PC-9 (cell line): ENCODE measurements at regions not wholly inside any gene's neighbourhood (a gene's known extent, or its start where the extent isn't known, plus 50 kb on each side); places are given as distances from the start of the nearest gene placed in this dataset.

Experiments used
- BruUV-seq: library from RNA; stranded (reverse); fragments of 400-500 nt; replicated peaks from 2 replicates; lab custom pipeline; 2021; lab: Mats Ljungman, UMichigan
- CTCF ChIA-PET: fragments of 300-600 bp; sonication (Branson Sonifier 250); formaldehyde crosslinking; loops from one replicate; lab custom pipeline; 2022; ENCODE audit warnings: antibody characterized with exemption; lab: Charles Lee
- POLR2A ChIA-PET: fragments of 300-600 bp; sonication (Branson Sonifier 250); formaldehyde crosslinking; loops from one replicate; lab custom pipeline; 2022; ENCODE audit warnings: antibody characterized with exemption; ENCODE audit not compliant: unreplicated experiment; lab: Charles Lee
- DNase-seq, 2 experiments: peaks; one replicate each; pipeline versions ENCODE4 v3.0.0 to v3.0.0-alpha.2; 2015 to 2022; ENCODE audit warnings: mixed read lengths in 1 of 2
- H2AFZ ChIP-seq: fragments of 200-600 bp; sonication (generic); 2 replicates; pipeline ENCODE4 v1.8.1; 2017; ENCODE audit warnings: antibody characterized with exemption
- H3F3A ChIP-seq: fragments of 200-600 bp; sonication (generic); 2 replicates; pipeline ENCODE4 v1.8.1; 2017; ENCODE audit warnings: antibody characterized with exemption, mild to moderate bottlenecking, low read depth; ENCODE audit not compliant: insufficient read depth
- H3K27ac ChIP-seq: fragments of 200-600 bp; sonication (generic); 2 replicates; pipeline ENCODE4 v1.6.1; 2016; ENCODE audit warnings: mixed run types
- H3K27me3 ChIP-seq: fragments of 200-600 bp; sonication (generic); 2 replicates; pipeline ENCODE4 v1.6.1; 2016; ENCODE audit warnings: low read depth, mixed run types; ENCODE audit not compliant: insufficient read depth
- H3K36me3 ChIP-seq: fragments of 200-600 bp; sonication (generic); 2 replicates; pipeline ENCODE4 v1.6.1; 2016; ENCODE audit warnings: low read depth, mixed run types
- H3K4me1 ChIP-seq: fragments of 200-600 bp; sonication (generic); replicated peaks from 2 replicates; pipeline ENCODE4 v1.6.1; 2016; ENCODE audit warnings: mixed run types; ENCODE audit not compliant: insufficient read depth
- H3K4me2 ChIP-seq: fragments of 200-600 bp; sonication (generic); 2 replicates; pipeline ENCODE4 v1.6.1; 2017; ENCODE audit warnings: mixed run types
- H3K4me3 ChIP-seq: fragments of 200-600 bp; sonication (generic); 2 replicates; pipeline ENCODE4 v1.6.1; 2016; ENCODE audit warnings: mixed run types
- H3K79me2 ChIP-seq: fragments of 200-600 bp; sonication (generic); 2 replicates; pipeline ENCODE4 v1.6.1; 2017; ENCODE audit warnings: low read depth, mixed run types
- H3K9me2 ChIP-seq: fragments of 200-600 bp; sonication (generic); 2 replicates; pipeline ENCODE4 v1.8.1; 2017; ENCODE audit warnings: mild to moderate bottlenecking; ENCODE audit not compliant: insufficient read depth
- H3K9me3 ChIP-seq: fragments of 200-600 bp; sonication (generic); 2 replicates; pipeline ENCODE4 v1.8.1; 2016; ENCODE audit warnings: low read depth; ENCODE audit not compliant: insufficient read depth
- H4K20me1 ChIP-seq: fragments of 200-600 bp; sonication (generic); 2 replicates; pipeline ENCODE4 v1.8.1; 2017; ENCODE audit not compliant: insufficient read depth
- CTCF ChIP-seq: fragments of 200-600 bp; sonication (generic); conservative IDR thresholded peaks from 2 replicates; pipeline ENCODE4 v1.6.1; 2017; ENCODE audit warnings: mixed run types, antibody characterized with exemption, mild to moderate bottlenecking, moderate library complexity
- EZH2 ChIP-seq: fragments of 200-600 bp; sonication (generic); IDR thresholded peaks from 2 replicates; pipeline ENCODE4 v1.8.0; 2017; ENCODE audit warnings: antibody characterized with exemption, low read depth
- intact Hi-C: fragments of 100-400 bp; cut with micrococcal nuclease; formaldehyde crosslinking; loops from one replicate; pipeline ENCODE4 v1.10.0; 2022; ENCODE audit not compliant: unreplicated experiment

- no peaks in the 10 kb centered on the region for H3K27me3 ChIP-seq
- no peak overlapping the region for H2AFZ ChIP-seq
- no peak overlapping the region for H3K27ac ChIP-seq
- no peaks in the 10 kb centered on the region for H3F3A ChIP-seq
- intact Hi-C loops: loop anchor here (10.0 kb wide), 1 partner anchor 1124 kb away; no protein-coding TSS in a partner anchor
- TF ChIP-seq EZH2 (no peak), CTCF (no peak)
- 0 out of 2 replicates have a peak, but pooled peaks cover 6% of the 10 kb centered on the region for H3K36me3 ChIP-seq
- H3K4me1 ChIP-seq: no peaks in the 10 kb centered on the region
- H3K79me2 ChIP-seq: no peaks in the 10 kb centered on the region
- CTCF ChIA-PET: no interaction called here
- no peaks in the 10 kb centered on the region for H3K9me2 ChIP-seq
- H3K4me3 ChIP-seq: no peak overlapping the region
- no peaks in the 10 kb centered on the region for H3K9me3 ChIP-seq
- DNase-seq: no peak
- H3K4me2 ChIP-seq: no peak overlapping the region
- no TSS peak for BruUV-seq
- 0 out of 2 replicates have a peak, but pooled peaks cover 5% of the 10 kb centered on the region for H4K20me1 ChIP-seq
- POLR2A ChIA-PET: no interaction called here
Measured at GRCh38 chr6:144580771-144581170, 295.6 kb downstream of the UTRN start.

GRCh38 chr6:144581812-144582537, 296.8 kb downstream of the UTRN start:
- H3K9me3 ChIP-seq: no peaks in the 10 kb centered on the region
- no peak overlapping the region for H3K27ac ChIP-seq
- H4K20me1 ChIP-seq: 0 out of 2 replicates have a peak, but pooled peaks cover 2% of the 10 kb centered on the region
- peak; percentile 48 for TF ChIP-seq CTCF
- TF ChIP-seq EZH2: no peak
- no peaks in the 10 kb centered on the region for H3K9me2 ChIP-seq
- H2AFZ ChIP-seq: no peak overlapping the region
- no peaks in the 10 kb centered on the region for H3F3A ChIP-seq
- H3K36me3 ChIP-seq: 0 out of 2 replicates have a peak, but pooled peaks cover 5% of the 10 kb centered on the region
- H3K4me2 ChIP-seq: no peak overlapping the region
- H3K4me3 ChIP-seq: no peak overlapping the region
- ChIA-PET CTCF (no interaction called here), POLR2A (no interaction called here)
- H3K79me2 ChIP-seq: no peaks in the 10 kb centered on the region
- BruUV-seq: no TSS peak
- H3K27me3 ChIP-seq: no peaks in the 10 kb centered on the region
- H3K4me1 ChIP-seq: no peaks in the 10 kb centered on the region
- intact Hi-C loops: loop anchor here (10.0 kb wide), 1 partner anchor 1123 kb away; no protein-coding TSS in a partner anchor
- DNase-seq: no peak

GRCh38 chr6:144582939-144583613, 297.9 kb downstream of the UTRN start:
- ChIA-PET POLR2A (no interaction called here), CTCF (no interaction called here)
- H3K9me2 ChIP-seq: no peaks in the 10 kb centered on the region
- no peak for DNase-seq
- no peak overlapping the region for H2AFZ ChIP-seq
- no peak overlapping the region for H3K4me3 ChIP-seq
- BruUV-seq: no TSS peak
- H3K4me1 ChIP-seq: no peaks in the 10 kb centered on the region
- intact Hi-C loops: loop anchor here (10.0 kb wide), 1 partner anchor 1122 kb away; no protein-coding TSS in a partner anchor
- H3K79me2 ChIP-seq: no peaks in the 10 kb centered on the region
- no peak overlapping the region for H3K27ac ChIP-seq
- no peak for TF ChIP-seq EZH2
- TF ChIP-seq CTCF: no peak
- H3F3A ChIP-seq: no peaks in the 10 kb centered on the region
- no peaks in the 10 kb centered on the region for H4K20me1 ChIP-seq
- no peaks in the 10 kb centered on the region for H3K27me3 ChIP-seq
- H3K36me3 ChIP-seq: no peaks in the 10 kb centered on the region
- no peaks in the 10 kb centered on the region for H3K9me3 ChIP-seq
- H3K4me2 ChIP-seq: no peak overlapping the region
